PC-9 (cell line): ENCODE measurements at regions not wholly inside any gene's neighbourhood (a gene's known extent, or its start where the extent isn't known, plus 50 kb on each side); places are given as distances from the start of the nearest gene placed in this dataset.

Experiments
- EZH2 ChIP-seq: fragments of 200-600 bp; sonication (generic); IDR thresholded peaks from 2 replicates; pipeline ENCODE4 v1.8.0; 2017; ENCODE audit warnings: antibody characterized with exemption, low read depth
- TF ChIP-seq, protein P1 (sequence below): fragments of 200-600 bp; sonication (generic); conservative IDR thresholded peaks from 2 replicates; pipeline ENCODE4 v1.6.1; 2017; ENCODE audit warnings: mixed run types, antibody characterized with exemption, mild to moderate bottlenecking, moderate library complexity

DNA sequence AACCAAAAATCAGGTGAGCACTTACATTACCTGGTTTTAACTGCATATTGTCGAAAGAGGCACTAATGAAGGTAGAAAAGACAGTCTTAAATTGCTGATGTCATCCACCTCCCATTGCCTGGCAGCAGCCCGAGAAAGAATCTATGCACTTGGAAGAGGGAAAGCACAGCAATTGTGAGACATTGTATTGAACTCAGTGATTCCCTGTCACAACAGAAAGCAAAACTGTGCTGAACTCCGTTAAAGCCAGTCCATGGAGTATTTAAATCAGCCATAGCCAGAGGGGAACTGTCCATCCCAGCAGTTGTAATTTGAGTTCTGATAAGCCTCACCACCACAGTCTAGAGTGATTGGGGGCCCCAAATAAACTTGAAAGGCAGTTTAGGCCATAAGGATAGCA, 466.6 kb upstream of the PCDH9 start:
- TF ChIP-seq, protein P1, sequence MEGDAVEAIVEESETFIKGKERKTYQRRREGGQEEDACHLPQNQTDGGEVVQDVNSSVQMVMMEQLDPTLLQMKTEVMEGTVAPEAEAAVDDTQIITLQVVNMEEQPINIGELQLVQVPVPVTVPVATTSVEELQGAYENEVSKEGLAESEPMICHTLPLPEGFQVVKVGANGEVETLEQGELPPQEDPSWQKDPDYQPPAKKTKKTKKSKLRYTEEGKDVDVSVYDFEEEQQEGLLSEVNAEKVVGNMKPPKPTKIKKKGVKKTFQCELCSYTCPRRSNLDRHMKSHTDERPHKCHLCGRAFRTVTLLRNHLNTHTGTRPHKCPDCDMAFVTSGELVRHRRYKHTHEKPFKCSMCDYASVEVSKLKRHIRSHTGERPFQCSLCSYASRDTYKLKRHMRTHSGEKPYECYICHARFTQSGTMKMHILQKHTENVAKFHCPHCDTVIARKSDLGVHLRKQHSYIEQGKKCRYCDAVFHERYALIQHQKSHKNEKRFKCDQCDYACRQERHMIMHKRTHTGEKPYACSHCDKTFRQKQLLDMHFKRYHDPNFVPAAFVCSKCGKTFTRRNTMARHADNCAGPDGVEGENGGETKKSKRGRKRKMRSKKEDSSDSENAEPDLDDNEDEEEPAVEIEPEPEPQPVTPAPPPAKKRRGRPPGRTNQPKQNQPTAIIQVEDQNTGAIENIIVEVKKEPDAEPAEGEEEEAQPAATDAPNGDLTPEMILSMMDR, result no peak
- no peak for TF ChIP-seq EZH2
